ENCODE measurements at regions not wholly inside any gene's neighbourhood (a gene's known extent, or its start where the extent isn't known, plus 50 kb on each side); places are given as distances from the start of the nearest gene placed in this dataset.

DNA sequence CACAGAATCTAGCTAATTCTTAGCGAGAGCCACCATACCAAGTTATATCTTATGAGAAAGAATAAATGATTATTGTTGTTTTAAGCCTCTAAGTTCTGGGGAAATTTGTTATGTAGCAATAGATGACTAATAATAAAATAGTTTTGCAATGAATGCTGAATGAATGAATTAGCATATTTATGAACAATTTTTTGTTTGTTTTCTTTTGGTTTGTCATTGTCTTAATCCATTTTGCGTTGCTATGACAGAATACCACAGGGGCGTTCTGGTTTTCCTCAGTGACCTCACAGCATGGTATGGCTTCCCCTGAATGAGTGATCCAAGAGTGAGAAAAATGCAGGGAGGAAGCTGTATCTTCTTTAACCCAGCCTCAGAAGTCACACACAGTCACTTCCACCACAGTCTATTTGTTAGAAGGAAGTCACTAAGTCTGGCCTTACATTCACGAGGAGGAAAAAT is 53.8 kb upstream of the HPDL start:
- Histone ChIP-seq H3K27ac (no peak overlapping the region), H3K4me3 (no peak overlapping the region), H3K4me1 (no peaks in the 10 kb centered on the region), H3K4me2 (no peak overlapping the region), H3K9me3 (no peaks in the 10 kb centered on the region)
- no peak for FAIRE-seq
- ATAC-seq: no peak
- no peak for DNase-seq (ENCODE audit: low read depth in 1 of 2, low spot score in 1 of 2)
- 89% methylated on average over 4 of the region's 4 CpGs for WGBS (ENCODE audit: missing lambda C conversion rate)
- ChIA-PET POLR2A (interaction anchor here (0.6 kb wide), 1 partner anchor 30 kb away, joined by 3 read pairs; no protein-coding TSS in a partner anchor), CTCF (interaction anchor here (1.2 kb wide), 1 partner anchor 23 kb away, joined by 3 read pairs; no protein-coding TSS in a partner anchor)
- no peak for TF ChIP-seq HOXA7 (CRISPR knock-in tag; IDR thresholded peaks at IDR 0.05)
- no peak for TF ChIP-seq FOXS1 (CRISPR knock-in tag; IDR thresholded peaks at IDR 0.05)
- no peak for TF ChIP-seq ESRRA (IDR thresholded peaks at IDR 0.05; ENCODE audit: borderline replicate concordance, low read length)
- no peak for TF ChIP-seq POLR2AphosphoS2 (conservative IDR thresholded peaks at IDR 0.05; ENCODE audit: low read length)
- TF ChIP-seq, protein P1, sequence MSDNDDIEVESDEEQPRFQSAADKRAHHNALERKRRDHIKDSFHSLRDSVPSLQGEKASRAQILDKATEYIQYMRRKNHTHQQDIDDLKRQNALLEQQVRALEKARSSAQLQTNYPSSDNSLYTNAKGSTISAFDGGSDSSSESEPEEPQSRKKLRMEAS (IDR thresholded peaks at IDR 0.05): no peak
- TF ChIP-seq KDM5A (IDR thresholded peaks at IDR 0.05): no peak
- TF ChIP-seq, protein P2, sequence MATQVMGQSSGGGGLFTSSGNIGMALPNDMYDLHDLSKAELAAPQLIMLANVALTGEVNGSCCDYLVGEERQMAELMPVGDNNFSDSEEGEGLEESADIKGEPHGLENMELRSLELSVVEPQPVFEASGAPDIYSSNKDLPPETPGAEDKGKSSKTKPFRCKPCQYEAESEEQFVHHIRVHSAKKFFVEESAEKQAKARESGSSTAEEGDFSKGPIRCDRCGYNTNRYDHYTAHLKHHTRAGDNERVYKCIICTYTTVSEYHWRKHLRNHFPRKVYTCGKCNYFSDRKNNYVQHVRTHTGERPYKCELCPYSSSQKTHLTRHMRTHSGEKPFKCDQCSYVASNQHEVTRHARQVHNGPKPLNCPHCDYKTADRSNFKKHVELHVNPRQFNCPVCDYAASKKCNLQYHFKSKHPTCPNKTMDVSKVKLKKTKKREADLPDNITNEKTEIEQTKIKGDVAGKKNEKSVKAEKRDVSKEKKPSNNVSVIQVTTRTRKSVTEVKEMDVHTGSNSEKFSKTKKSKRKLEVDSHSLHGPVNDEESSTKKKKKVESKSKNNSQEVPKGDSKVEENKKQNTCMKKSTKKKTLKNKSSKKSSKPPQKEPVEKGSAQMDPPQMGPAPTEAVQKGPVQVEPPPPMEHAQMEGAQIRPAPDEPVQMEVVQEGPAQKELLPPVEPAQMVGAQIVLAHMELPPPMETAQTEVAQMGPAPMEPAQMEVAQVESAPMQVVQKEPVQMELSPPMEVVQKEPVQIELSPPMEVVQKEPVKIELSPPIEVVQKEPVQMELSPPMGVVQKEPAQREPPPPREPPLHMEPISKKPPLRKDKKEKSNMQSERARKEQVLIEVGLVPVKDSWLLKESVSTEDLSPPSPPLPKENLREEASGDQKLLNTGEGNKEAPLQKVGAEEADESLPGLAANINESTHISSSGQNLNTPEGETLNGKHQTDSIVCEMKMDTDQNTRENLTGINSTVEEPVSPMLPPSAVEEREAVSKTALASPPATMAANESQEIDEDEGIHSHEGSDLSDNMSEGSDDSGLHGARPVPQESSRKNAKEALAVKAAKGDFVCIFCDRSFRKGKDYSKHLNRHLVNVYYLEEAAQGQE (IDR thresholded peaks at IDR 0.05): no peak

DNA sequence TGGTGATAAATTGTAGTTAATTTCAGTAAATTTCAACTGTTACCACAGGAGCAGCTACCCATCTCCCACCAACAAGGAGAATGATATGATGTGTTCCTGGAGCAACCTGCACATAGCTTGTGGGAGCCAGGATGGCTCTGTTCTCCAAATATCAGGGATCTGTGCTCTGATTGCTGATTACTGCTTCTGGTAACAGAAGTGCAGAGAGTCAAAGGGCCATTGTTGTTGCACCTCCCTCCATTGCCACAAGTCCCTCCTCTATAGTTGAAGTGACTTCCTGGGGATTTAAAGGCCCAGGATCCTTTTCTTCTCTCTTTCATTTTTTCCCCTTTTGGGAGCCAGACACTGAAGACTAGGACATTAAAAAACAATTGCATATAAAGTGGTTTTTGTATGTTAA is 51.6 kb upstream of the HPDL start:
- no peak for ATAC-seq
- TF ChIP-seq, protein P3, sequence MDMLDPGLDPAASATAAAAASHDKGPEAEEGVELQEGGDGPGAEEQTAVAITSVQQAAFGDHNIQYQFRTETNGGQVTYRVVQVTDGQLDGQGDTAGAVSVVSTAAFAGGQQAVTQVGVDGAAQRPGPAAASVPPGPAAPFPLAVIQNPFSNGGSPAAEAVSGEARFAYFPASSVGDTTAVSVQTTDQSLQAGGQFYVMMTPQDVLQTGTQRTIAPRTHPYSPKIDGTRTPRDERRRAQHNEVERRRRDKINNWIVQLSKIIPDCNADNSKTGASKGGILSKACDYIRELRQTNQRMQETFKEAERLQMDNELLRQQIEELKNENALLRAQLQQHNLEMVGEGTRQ (IDR thresholded peaks at IDR 0.05): no peak
- TF ChIP-seq GATA3 (IDR thresholded peaks at IDR 0.05; ENCODE audit: borderline replicate concordance) (no peak), ZFP36 (IDR thresholded peaks at IDR 0.05; ENCODE audit: borderline replicate concordance, partially characterized antibody) (no peak), HOXA7 (CRISPR knock-in tag; IDR thresholded peaks at IDR 0.05) (no peak), MYC (IDR thresholded peaks at IDR 0.05; ENCODE audit: borderline replicate concordance, low read length) (no peak)
- TF ChIP-seq, protein P4, sequence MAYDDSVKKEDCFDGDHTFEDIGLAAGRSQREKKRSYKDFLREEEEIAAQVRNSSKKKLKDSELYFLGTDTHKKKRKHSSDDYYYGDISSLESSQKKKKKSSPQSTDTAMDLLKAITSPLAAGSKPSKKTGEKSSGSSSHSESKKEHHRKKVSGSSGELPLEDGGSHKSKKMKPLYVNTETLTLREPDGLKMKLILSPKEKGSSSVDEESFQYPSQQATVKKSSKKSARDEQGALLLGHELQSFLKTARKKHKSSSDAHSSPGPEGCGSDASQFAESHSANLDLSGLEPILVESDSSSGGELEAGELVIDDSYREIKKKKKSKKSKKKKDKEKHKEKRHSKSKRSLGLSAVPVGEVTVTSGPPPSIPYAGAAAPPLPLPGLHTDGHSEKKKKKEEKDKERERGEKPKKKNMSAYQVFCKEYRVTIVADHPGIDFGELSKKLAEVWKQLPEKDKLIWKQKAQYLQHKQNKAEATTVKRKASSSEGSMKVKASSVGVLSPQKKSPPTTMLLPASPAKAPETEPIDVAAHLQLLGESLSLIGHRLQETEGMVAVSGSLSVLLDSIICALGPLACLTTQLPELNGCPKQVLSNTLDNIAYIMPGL (CRISPR knock-in tag; IDR thresholded peaks at IDR 0.05; ENCODE audit: borderline replicate concordance): no peak
- no peaks in the 10 kb centered on the region for H3K4me1 ChIP-seq
- POLR2A ChIA-PET: no interaction called here
- no peak for DNase-seq (ENCODE audit: low read depth in 1 of 2, low spot score in 1 of 2)
- no peak for FAIRE-seq
- CTCF ChIA-PET: no interaction called here
- H3K27ac ChIP-seq: no peak overlapping the region
- H3K4me3 ChIP-seq: no peak overlapping the region
- H3K9me3 ChIP-seq: no peaks in the 10 kb centered on the region
- H3K4me2 ChIP-seq: no peak overlapping the region
